HG03558 (cell line): ENCODE measurements at regions not wholly inside any gene's neighbourhood (a gene's known extent, or its start where the extent isn't known, plus 50 kb on each side); places are given as distances from the start of the nearest gene placed in this dataset.

Experiments used
- ATAC-seq: cut with Tn5 transposase; IDR thresholded peaks from one replicate; pipeline ENCODE4 v1.9.1; 2021; ENCODE audit warnings: moderate number of reproducible peaks; ENCODE audit not compliant: unreplicated experiment; ENCODE audit errors: extremely low read depth

- ATAC-seq: no peak
Measured at GRCh38 chr4:123706973-123707372, 310.4 kb downstream of the SPRY1 start.

- ATAC-seq: no peak
Measured at GRCh38 chr4:123708902-123709301, 312.3 kb downstream of the SPRY1 start.

- ATAC-seq: no peak
Measured at GRCh38 chr4:123709336-123709735, 312.7 kb downstream of the SPRY1 start.

GRCh38 chr4:123731035-123731434 is 334.4 kb downstream of the SPRY1 start:
- ATAC-seq: no peak

GRCh38 chr4:123737156-123737555 is 340.6 kb downstream of the SPRY1 start:
- no peak for ATAC-seq

- ATAC-seq: no peak
Measured at GRCh38 chr4:123739806-123740205, 343.2 kb downstream of the SPRY1 start.

- ATAC-seq: no peak
Measured at GRCh38 chr4:123740236-123740635, 343.6 kb downstream of the SPRY1 start.

GRCh38 chr4:123741906-123742305 is 345.3 kb downstream of the SPRY1 start:
- no peak for ATAC-seq

GRCh38 chr4:123743848-123744247 is 347.3 kb downstream of the SPRY1 start:
- no peak for ATAC-seq

- ATAC-seq: no peak
Measured at GRCh38 chr4:123744664-123745290, 348.2 kb downstream of the SPRY1 start.

GRCh38 chr4:123747016-123747415 is 350.4 kb downstream of the SPRY1 start:
- ATAC-seq: no peak

- ATAC-seq: no peak
Measured at GRCh38 chr4:123748806-123749205, 352.2 kb downstream of the SPRY1 start.

GRCh38 chr4:123749383-123749782 is 352.8 kb downstream of the SPRY1 start:
- ATAC-seq: no peak

GRCh38 chr4:123750044-123750443 is 353.4 kb downstream of the SPRY1 start:
- no peak for ATAC-seq

GRCh38 chr4:123755655-123756054 is 359.1 kb downstream of the SPRY1 start:
- ATAC-seq: no peak

GRCh38 chr4:123767806-123768205 is 371.2 kb downstream of the SPRY1 start:
- ATAC-seq: no peak

GRCh38 chr4:123770884-123771283 is 374.3 kb downstream of the SPRY1 start:
- no peak for ATAC-seq

- ATAC-seq: peak; percentile 98
Measured at GRCh38 chr4:123776267-123776666, 379.7 kb downstream of the SPRY1 start.

- ATAC-seq: no peak
Measured at GRCh38 chr4:123777373-123777772, 380.8 kb downstream of the SPRY1 start.

GRCh38 chr4:123783151-123783790 is 386.7 kb downstream of the SPRY1 start:
- no peak for ATAC-seq

- ATAC-seq: no peak
Measured at GRCh38 chr4:123783921-123784320, 387.3 kb downstream of the SPRY1 start.

GRCh38 chr4:123784626-123785025 is 388.0 kb downstream of the SPRY1 start:
- ATAC-seq: no peak
